Left lung (tissue), 4 donors: ENCODE measurements at regions not wholly inside any gene's neighbourhood (a gene's known extent, or its start where the extent isn't known, plus 50 kb on each side); places are given as distances from the start of the nearest gene placed in this dataset.
A peak's percentile ranks its signal among the peaks of the same experiment; 100 is the strongest.

ENCODE experiments used
- ATAC-seq: fragments of 200-7000 bp; cut with Tn5 transposase; one replicate; pipeline ENCODE4 v1.9.1; 2020; ENCODE audit warnings: moderate library complexity
- DNase-seq, 4 donors: peaks; one replicate each; pipeline ENCODE4 v3.0.0-alpha.2; 2013 to 2020
- H3K27ac ChIP-seq, 2 donors: fragments of 200-600 bp; sonication (generic) in 1 of 2; one replicate each; pipeline versions ENCODE4 v1.5.0 to v1.8.0; 2020 to 2021
- H3K27me3 ChIP-seq, 2 donors: fragments of 200-600 bp; sonication (generic) in 1 of 2; one replicate each; pipeline versions ENCODE4 v1.5.0 to v1.8.0; 2020 to 2021
- H3K36me3 ChIP-seq, 2 donors: fragments of 200-600 bp; sonication (generic) in 1 of 2; one replicate each; pipeline versions ENCODE4 v1.5.0 to v1.8.0; 2020 to 2021
- H3K4me1 ChIP-seq, 2 donors: fragments of 200-600 bp; one replicate each; pipeline ENCODE4 v1.8.0; 2021
- H3K4me3 ChIP-seq, 2 donors: fragments of 200-600 bp; sonication (generic) in 1 of 2; one replicate each; pipeline versions ENCODE4 v1.5.0 to v1.8.0; 2020 to 2021; ENCODE audit warnings: mild to moderate bottlenecking in 1 of 2
- H3K9me3 ChIP-seq, 2 donors: fragments of 200-600 bp; sonication (generic) in 1 of 2; one replicate each; pipeline versions ENCODE4 v1.5.0 to v1.8.0; 2020 to 2021
- intact Hi-C, 2 donors: fragments of 100-400 bp; cut with DNase I; formaldehyde crosslinking; loops; one replicate each; pipeline versions ENCODE4 v1.11.2 to v1.14.2; 2022
- TF ChIP-seq, protein P1 (sequence below), 2 donors: fragments of 200-600 bp; sonication (generic) in 1 of 2; IDR thresholded peaks; one replicate each; pipeline versions ENCODE4 v1.5.0 to v1.8.0; 2021; ENCODE audit warnings: antibody characterized with exemption in 2 of 2
- donor health status: DM: no; HTN: yes; CAD: no.
- donor health status: DM: no; HTN: no; CAD: no.

DNA sequence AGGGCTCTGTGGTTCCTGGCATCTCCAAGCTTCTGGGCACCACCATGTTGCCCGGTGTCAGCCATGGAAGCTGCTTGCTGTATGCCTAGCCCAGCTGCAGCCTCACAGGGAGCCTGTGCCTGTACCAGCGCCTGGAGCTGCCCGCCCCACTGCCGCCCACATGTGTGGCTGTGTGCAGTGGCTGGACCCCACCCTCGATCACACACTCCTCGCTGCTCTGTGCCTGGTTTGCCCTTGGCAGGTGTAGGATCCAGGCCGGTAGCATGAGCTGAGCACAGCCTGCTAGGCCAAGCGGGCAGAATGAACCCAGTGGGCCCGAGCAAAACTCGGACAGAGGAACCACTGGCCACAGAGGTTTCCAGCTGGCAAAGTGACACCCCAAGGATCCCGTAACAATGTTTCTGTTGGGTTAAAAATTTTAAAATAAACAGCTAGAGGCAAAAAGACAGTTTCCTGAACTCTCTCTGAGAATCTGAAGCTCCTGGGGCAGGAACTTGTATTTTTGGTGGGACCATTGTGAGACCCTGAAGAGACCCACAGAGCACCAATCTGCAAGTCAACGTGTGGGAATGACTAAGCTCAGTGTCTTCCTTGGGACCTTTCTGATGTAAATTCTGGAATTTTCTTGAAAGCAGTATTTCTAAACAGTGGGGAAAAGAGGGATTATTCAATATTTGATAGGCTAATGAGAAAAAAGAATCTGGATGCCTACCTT is 73.1 kb upstream of the CCDC112 start:
- no peaks in the 10 kb centered on the region for H3K27me3 ChIP-seq
- no peaks in the 10 kb centered on the region for H3K9me3 ChIP-seq
- TF ChIP-seq, protein P1, sequence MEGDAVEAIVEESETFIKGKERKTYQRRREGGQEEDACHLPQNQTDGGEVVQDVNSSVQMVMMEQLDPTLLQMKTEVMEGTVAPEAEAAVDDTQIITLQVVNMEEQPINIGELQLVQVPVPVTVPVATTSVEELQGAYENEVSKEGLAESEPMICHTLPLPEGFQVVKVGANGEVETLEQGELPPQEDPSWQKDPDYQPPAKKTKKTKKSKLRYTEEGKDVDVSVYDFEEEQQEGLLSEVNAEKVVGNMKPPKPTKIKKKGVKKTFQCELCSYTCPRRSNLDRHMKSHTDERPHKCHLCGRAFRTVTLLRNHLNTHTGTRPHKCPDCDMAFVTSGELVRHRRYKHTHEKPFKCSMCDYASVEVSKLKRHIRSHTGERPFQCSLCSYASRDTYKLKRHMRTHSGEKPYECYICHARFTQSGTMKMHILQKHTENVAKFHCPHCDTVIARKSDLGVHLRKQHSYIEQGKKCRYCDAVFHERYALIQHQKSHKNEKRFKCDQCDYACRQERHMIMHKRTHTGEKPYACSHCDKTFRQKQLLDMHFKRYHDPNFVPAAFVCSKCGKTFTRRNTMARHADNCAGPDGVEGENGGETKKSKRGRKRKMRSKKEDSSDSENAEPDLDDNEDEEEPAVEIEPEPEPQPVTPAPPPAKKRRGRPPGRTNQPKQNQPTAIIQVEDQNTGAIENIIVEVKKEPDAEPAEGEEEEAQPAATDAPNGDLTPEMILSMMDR (IDR thresholded peaks at IDR 0.05), result no peak
- peak in 1 of 4 donors; percentile 47 for DNase-seq
- no peak overlapping the region for H3K4me3 ChIP-seq
- no peak overlapping the region for H3K27ac ChIP-seq
- intact Hi-C loops, result no loop called here
- no peaks in the 10 kb centered on the region for H3K4me1 ChIP-seq
- no peaks in the 10 kb centered on the region for H3K36me3 ChIP-seq
- ATAC-seq, result no peak

DNA sequence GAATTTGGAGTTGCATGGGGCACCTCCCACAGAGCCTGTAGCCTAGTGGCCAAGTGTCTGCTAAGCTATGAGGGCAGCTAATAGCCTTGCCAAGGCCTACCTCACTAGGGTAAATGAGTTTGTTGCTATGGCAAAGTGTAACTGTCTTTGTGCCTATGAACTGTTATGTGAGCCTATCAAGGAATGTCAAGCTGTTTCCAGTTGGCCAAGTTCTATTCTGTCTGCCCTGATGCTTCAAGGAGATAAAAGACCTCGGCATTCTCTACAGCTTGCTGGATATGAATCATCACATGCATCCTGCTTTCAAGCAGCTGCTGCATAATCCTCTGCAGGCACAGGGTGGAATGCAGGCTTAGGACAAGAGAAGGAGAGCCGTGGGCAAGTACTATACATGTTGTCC is 69.8 kb upstream of the CCDC112 start:
- TF ChIP-seq, protein P1 (IDR thresholded peaks at IDR 0.05), result no peak
- DNase-seq, result no peak
- Histone ChIP-seq H3K27me3 (no peaks in the 10 kb centered on the region), H3K4me3 (no peak overlapping the region), H3K9me3 (no peaks in the 10 kb centered on the region), H3K27ac (no peak overlapping the region), H3K4me1 (no peaks in the 10 kb centered on the region), H3K36me3 (no peaks in the 10 kb centered on the region)
- intact Hi-C loops, result no loop called here
- peak; percentile 39 for ATAC-seq

DNA sequence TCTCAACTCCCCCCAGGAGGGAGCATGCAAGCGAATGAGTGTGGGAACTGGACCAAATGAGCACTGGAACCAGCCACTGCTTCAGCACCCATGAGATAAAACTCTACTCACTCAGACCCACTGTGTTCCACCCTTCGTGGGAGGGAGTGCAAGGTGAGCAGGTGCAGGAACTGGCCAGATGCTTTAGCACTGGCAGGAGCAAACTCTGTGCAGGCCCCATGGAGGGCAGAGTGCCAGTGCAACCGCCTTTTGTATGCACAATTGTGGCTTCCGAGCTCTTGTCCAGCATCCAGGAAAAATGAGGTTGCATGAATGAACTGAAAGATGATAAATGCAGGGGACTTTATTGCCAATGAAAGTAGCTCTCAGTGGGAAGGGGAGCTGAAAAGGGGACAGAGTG is 67.4 kb upstream of the CCDC112 start:
- H3K27me3 ChIP-seq, result no peaks in the 10 kb centered on the region
- TF ChIP-seq, protein P1 (IDR thresholded peaks at IDR 0.05), result no peak
- no peaks in the 10 kb centered on the region for H3K36me3 ChIP-seq
- no peak overlapping the region for H3K27ac ChIP-seq
- ATAC-seq (no peak), DNase-seq (no peak)
- H3K4me1 ChIP-seq, result no peaks in the 10 kb centered on the region
- no peaks in the 10 kb centered on the region for H3K9me3 ChIP-seq
- intact Hi-C loops, result no loop called here
- H3K4me3 ChIP-seq, result no peak overlapping the region

DNA sequence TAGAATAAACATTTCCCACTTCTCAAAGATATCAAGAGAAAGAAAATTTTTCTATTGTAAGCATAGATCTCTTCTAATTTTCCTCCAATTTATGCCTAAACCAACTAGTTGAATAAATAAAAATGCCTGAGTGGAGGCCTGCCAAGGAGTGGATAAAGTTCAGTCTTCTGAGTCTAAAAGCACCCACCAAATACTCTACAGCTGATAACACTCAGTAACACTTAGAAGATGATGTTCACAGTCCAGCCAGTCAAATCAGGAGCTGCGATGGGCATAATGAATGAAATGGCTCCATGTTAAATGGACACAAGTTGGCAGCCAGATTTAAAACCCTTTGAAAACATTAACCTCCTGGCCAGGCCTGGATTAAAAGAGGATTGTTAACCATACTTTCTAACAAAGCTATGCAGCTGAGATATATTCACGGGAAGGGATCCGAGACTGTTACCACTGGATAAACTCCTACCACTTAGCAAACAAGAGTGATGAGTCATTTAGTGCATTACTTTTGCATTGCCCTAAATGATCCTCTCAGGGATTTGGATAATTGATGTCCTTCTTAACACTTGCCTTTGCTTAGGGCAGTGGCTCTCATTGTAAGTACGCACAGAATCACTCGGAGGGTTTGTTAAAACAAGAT is 63.7 kb upstream of the CCDC112 start:
- H3K27ac ChIP-seq, result no peak overlapping the region
- ATAC-seq (no peak), DNase-seq (peak in 2 of 4 donors; percentile 17 to 30)
- no peaks in the 10 kb centered on the region for H3K36me3 ChIP-seq
- no peak overlapping the region for H3K4me3 ChIP-seq
- intact Hi-C loops, result no loop called here
- TF ChIP-seq, protein P1 (IDR thresholded peaks at IDR 0.05), result no peak
- no peaks in the 10 kb centered on the region for H3K27me3 ChIP-seq
- no peaks in the 10 kb centered on the region for H3K9me3 ChIP-seq
- H3K4me1 ChIP-seq, result no peaks in the 10 kb centered on the region

DNA sequence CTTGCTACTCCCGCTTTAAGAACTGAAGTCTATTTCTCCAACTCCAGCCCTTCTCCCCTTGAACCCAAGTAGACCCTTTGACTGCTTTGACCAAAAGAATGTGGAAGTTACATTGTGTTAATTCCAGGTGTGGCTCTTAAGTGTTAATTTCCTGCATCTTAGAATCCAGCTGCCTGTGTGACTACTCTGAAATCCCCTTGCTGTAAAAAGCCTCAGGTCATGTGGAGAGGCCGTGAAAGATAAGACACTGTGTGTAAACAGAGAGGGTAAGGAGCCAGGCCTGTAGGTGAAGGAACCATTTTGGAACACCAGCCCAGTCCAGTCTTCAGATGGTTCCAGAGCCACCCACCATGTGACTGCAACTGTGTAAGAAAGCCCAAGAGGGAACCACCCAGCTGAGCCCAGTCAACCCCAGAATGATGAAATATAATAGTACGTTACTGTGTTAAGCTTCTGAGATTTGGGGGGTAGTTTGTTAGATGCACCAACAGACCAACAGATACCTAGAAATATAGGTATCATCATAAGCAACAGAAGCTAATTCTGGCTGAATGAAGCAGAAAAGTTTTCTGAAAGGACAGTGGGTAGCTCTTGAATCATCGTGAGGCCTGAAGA is 59.4 kb upstream of the CCDC112 start:
- Histone ChIP-seq H3K4me1 (no peaks in the 10 kb centered on the region), H3K27me3 (no peaks in the 10 kb centered on the region), H3K27ac (no peak overlapping the region), H3K36me3 (no peaks in the 10 kb centered on the region), H3K9me3 (no peaks in the 10 kb centered on the region), H3K4me3 (no peak overlapping the region)
- intact Hi-C loops, result no loop called here
- DNase-seq (no peak), ATAC-seq (no peak)
- TF ChIP-seq, protein P1 (IDR thresholded peaks at IDR 0.05), result no peak
